ENCODE measurements at regions not wholly inside any gene's neighbourhood (a gene's known extent, or its start where the extent isn't known, plus 50 kb on each side); places are given as distances from the start of the nearest gene placed in this dataset.

- CTCF ChIA-PET, result no interaction called here
- intact Hi-C loops (cut with micrococcal nuclease), result loop anchor here (5.0 kb wide), 1 partner anchor 88 kb away; the partner anchor contains the start of gene COL5A1
- H3K27ac ChIP-seq (ENCODE audit: insufficient read depth, low read length), result no peak overlapping the region
Observed at GRCh38 chr9:134554373-134555093, 87.1 kb upstream of the COL5A1 start.

More at GRCh38 chr9:134554373-134555093, 87.1 kb upstream of the COL5A1 start:
- Histone ChIP-seq H2BK15ac (ENCODE audit: low read depth, low read length) (no peak overlapping the region; the same call in 2 of the 3 replicates), H3K9ac (ENCODE audit: low read depth, low read length) (no peak overlapping the region), H3K9me1 (ENCODE audit: insufficient read depth, low read length) (peaks cover 11% of the 10 kb centered on the region; the same call in 1 of the 2 replicates), H3K79me1 (ENCODE audit: low read depth in 1 of 2, low read length in 2 of 2) (no peaks in the 10 kb centered on the region), H2BK20ac (ENCODE audit: low read depth, low read length) (no peak overlapping the region), H3K23ac (ENCODE audit: low read depth, low read length) (no peak overlapping the region), H3K4me3 (ENCODE audit: insufficient read depth, low read depth, low read length) (no peak overlapping the region), H3K18ac (ENCODE audit: low read depth, low read length) (no peak overlapping the region), H3K36me3 (ENCODE audit: control insufficient read depth, insufficient read depth, low read length) (no peaks in the 10 kb centered on the region), H3K4ac (ENCODE audit: low read depth, low read length) (peak overlapping the region; percentile 38), H3K56ac (ENCODE audit: extremely low read depth, insufficient read depth, low read length) (no peak overlapping the region), H2AFZ (replicated peaks; ENCODE audit: low read length, poor library complexity) (peak overlapping the region; percentile 18), H2AK9ac (replicated peaks; ENCODE audit: low read depth, low read length, poor library complexity) (peak overlapping the region; percentile 13), H4K8ac (ENCODE audit: low read depth in 2 of 2, low read length in 2 of 2) (no peak overlapping the region), H2AK5ac (ENCODE audit: low read depth, low read length) (peak overlapping the region; percentile 80), H3K9me3 (ENCODE audit: control insufficient read depth, insufficient read depth, low read length) (no peaks in the 10 kb centered on the region), H3K4me2 (ENCODE audit: low read depth, low read length) (no peak overlapping the region), H4K20me1 (ENCODE audit: insufficient read depth, low read length) (no peaks in the 10 kb centered on the region; the same call in 1 of the 2 replicates), H3K14ac (replicated peaks; ENCODE audit: low read depth, low read length) (no peak overlapping the region), H2BK120ac (ENCODE audit: low read depth, low read length) (peak overlapping the region; percentile 40; the same call in 1 of the 2 replicates), H3K27me3 (ENCODE audit: control insufficient read depth, insufficient read depth, low read length) (no peaks in the 10 kb centered on the region), H4K5ac (ENCODE audit: low read depth, low read length) (no peak overlapping the region), H4K91ac (ENCODE audit: insufficient read depth, low read depth, low read length) (0 out of 2 replicates have a peak overlapping the region, but pooled peaks have one; percentile 33), H2BK5ac (ENCODE audit: low read depth, low read length, poor library complexity, severe bottlenecking) (no peak overlapping the region), H3K4me1 (ENCODE audit: control insufficient read depth, insufficient read depth, low read length) (peaks cover 32% of the 10 kb centered on the region)
- BruUV-seq (replicated peaks), result no TSS peak
- POLR2A ChIA-PET (ENCODE audit: unreplicated experiment), result no interaction called here
- TF ChIP-seq MAFK (IDR thresholded peaks at IDR 0.05; ENCODE audit: low read depth, low read length) (no peak), CHD1 (IDR thresholded peaks at IDR 0.05; ENCODE audit: low read depth, low read length) (no peak), CTCF (conservative IDR thresholded peaks at IDR 0.05; ENCODE audit: low read depth, low read length) (no peak), BHLHE40 (IDR thresholded peaks at IDR 0.05; ENCODE audit: low read depth, low read length) (no peak), RAD21 (IDR thresholded peaks at IDR 0.05; ENCODE audit: low read length) (no peak), CEBPB (IDR thresholded peaks at IDR 0.05; ENCODE audit: low read depth, low read length) (no peak), SMC3 (IDR thresholded peaks at IDR 0.05; ENCODE audit: low read depth, low read length) (no peak), POLR2A (IDR thresholded peaks at IDR 0.05; ENCODE audit: low read depth, low read length) (no peak)
- TF ChIP-seq, protein P1, sequence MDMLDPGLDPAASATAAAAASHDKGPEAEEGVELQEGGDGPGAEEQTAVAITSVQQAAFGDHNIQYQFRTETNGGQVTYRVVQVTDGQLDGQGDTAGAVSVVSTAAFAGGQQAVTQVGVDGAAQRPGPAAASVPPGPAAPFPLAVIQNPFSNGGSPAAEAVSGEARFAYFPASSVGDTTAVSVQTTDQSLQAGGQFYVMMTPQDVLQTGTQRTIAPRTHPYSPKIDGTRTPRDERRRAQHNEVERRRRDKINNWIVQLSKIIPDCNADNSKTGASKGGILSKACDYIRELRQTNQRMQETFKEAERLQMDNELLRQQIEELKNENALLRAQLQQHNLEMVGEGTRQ (IDR thresholded peaks at IDR 0.05; ENCODE audit: low read depth, low read length), result no peak
- TF ChIP-seq, protein P2, sequence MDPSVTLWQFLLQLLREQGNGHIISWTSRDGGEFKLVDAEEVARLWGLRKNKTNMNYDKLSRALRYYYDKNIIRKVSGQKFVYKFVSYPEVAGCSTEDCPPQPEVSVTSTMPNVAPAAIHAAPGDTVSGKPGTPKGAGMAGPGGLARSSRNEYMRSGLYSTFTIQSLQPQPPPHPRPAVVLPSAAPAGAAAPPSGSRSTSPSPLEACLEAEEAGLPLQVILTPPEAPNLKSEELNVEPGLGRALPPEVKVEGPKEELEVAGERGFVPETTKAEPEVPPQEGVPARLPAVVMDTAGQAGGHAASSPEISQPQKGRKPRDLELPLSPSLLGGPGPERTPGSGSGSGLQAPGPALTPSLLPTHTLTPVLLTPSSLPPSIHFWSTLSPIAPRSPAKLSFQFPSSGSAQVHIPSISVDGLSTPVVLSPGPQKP (IDR thresholded peaks at IDR 0.05; ENCODE audit: borderline replicate concordance, low read depth, low read length), result no peak
- DNase-seq, result no peak
- WGBS, 2 experiments (ENCODE audit: extremely low coverage in 2 of 2, insufficient read length in 1 of 2), result 80% methylated on average over 6 of the region's 22 CpGs; no CpG with 5 or more reads in 1 of the 2 experiments
- dilution Hi-C loops (cut with HindIII; ENCODE audit: low sequenced_read_pairs, unreplicated experiment) (no loop called here), in situ Hi-C loops (cut with MboI; ENCODE audit: low sequenced_read_pairs) (no loop called here)
- no peak for ATAC-seq (ENCODE audit: low read depth)

All from IMR-90 (cell line).